ENCODE measurements at regions not wholly inside any gene's neighbourhood (a gene's known extent, or its start where the extent isn't known, plus 50 kb on each side); places are given as distances from the start of the nearest gene placed in this dataset.

GRCh38 chr4:187020676-187021075 is 297.0 kb upstream of the FAT1 start:
- Histone ChIP-seq H2AFZ (ENCODE audit: insufficient read depth, low read depth, low read length, poor library complexity, severe bottlenecking) (no peak overlapping the region), H3K27ac (ENCODE audit: low read depth in 1 of 2, low read length in 2 of 2) (no peak overlapping the region), H3K4me1 (ENCODE audit: control insufficient read depth in 1 of 2, insufficient read depth in 2 of 2, low read length in 2 of 2) (no peaks in the 10 kb centered on the region), H3K36me3 (replicated peaks in 1 of 2; ENCODE audit: control insufficient read depth in 1 of 2, insufficient read depth in 2 of 2, low read length in 2 of 2) (no peaks in the 10 kb centered on the region), H3K27me3 (ENCODE audit: control insufficient read depth in 2 of 2, insufficient read depth in 2 of 2, low read length in 2 of 2) (no peaks in the 10 kb centered on the region), H3K9ac (ENCODE audit: insufficient read depth, low read length, poor library complexity, severe bottlenecking) (no peak overlapping the region), H3K79me2 (ENCODE audit: insufficient read depth, low read length) (no peaks in the 10 kb centered on the region), H4K20me1 (ENCODE audit: insufficient read depth, low read length) (no peaks in the 10 kb centered on the region), H3K4me2 (replicated peaks; ENCODE audit: extremely low read depth, low read length, poor library complexity, severe bottlenecking) (no peak overlapping the region), H3K9me3 (replicated peaks in 1 of 2; ENCODE audit: control insufficient read depth in 1 of 2, insufficient read depth in 1 of 2, low read length in 2 of 2) (peaks cover 0 to 11% of the 10 kb centered on the region in 2 donors), H3K4me3 (replicated peaks in 1 of 3; ENCODE audit: low read depth in 2 of 3, low read length in 3 of 3) (no peak overlapping the region)
- no peak for TF ChIP-seq CTCF (IDR thresholded peaks at IDR 0.05)
- 100% methylated on average over 1 of the region's 2 CpGs for WGBS (ENCODE audit: insufficient coverage)
- Mint-ChIP-seq H3K9me3 (peaks cover 0 to 13% (median 3%) of the 10 kb centered on the region in 7 donors), H3K36me3 (no peaks in the 10 kb centered on the region), H3K27ac (no peak overlapping the region), H3K27me3 (ENCODE audit: low read depth in 3 of 3) (no peaks in the 10 kb centered on the region), H3K4me3 (no peak overlapping the region), H3K4me1 (no peaks in the 10 kb centered on the region)
- intact Hi-C loops (cut with micrococcal nuclease): no loop called here
- no peak for DNase-seq

- intact Hi-C loops (cut with micrococcal nuclease): no loop called here
- Mint-ChIP-seq H3K4me3 (no peak overlapping the region), H3K27me3 (ENCODE audit: low read depth in 3 of 3) (peaks cover 0 to 2% (median 0%) of the 10 kb centered on the region in 3 donors)
Measured at GRCh38 chr4:187021436-187022205, 298.0 kb upstream of the FAT1 start.

More at GRCh38 chr4:187021436-187022205, 298.0 kb upstream of the FAT1 start:
- no peak for DNase-seq
- H3K4me1 ChIP-seq (ENCODE audit: control insufficient read depth in 1 of 2, insufficient read depth in 2 of 2, low read length in 2 of 2): no peaks in the 10 kb centered on the region
- H3K27me3 ChIP-seq (ENCODE audit: control insufficient read depth in 2 of 2, insufficient read depth in 2 of 2, low read length in 2 of 2): no peaks in the 10 kb centered on the region
- Mint-ChIP-seq H3K9me3 (peaks cover 0 to 16% (median 5%) of the 10 kb centered on the region in 7 donors), H3K27ac (no peak overlapping the region), H3K36me3 (no peaks in the 10 kb centered on the region), H3K4me1 (no peaks in the 10 kb centered on the region)
- no peaks in the 10 kb centered on the region for H3K79me2 ChIP-seq (ENCODE audit: insufficient read depth, low read length)
- no peak overlapping the region for H2AFZ ChIP-seq (ENCODE audit: insufficient read depth, low read depth, low read length, poor library complexity, severe bottlenecking)
- peaks cover 0 to 15% of the 10 kb centered on the region in 2 donors for H3K9me3 ChIP-seq (replicated peaks in 1 of 2; ENCODE audit: control insufficient read depth in 1 of 2, insufficient read depth in 1 of 2, low read length in 2 of 2)
- no peak overlapping the region for H3K9ac ChIP-seq (ENCODE audit: insufficient read depth, low read length, poor library complexity, severe bottlenecking)
- H3K27ac ChIP-seq (ENCODE audit: low read depth in 1 of 2, low read length in 2 of 2): no peak overlapping the region
- H3K4me3 ChIP-seq (replicated peaks in 1 of 3; ENCODE audit: low read depth in 2 of 3, low read length in 3 of 3): no peak overlapping the region
- TF ChIP-seq CTCF (IDR thresholded peaks at IDR 0.05): no peak
- H4K20me1 ChIP-seq (ENCODE audit: insufficient read depth, low read length): no peaks in the 10 kb centered on the region
- H3K4me2 ChIP-seq (replicated peaks; ENCODE audit: extremely low read depth, low read length, poor library complexity, severe bottlenecking): no peak overlapping the region
- no peaks in the 10 kb centered on the region for H3K36me3 ChIP-seq (replicated peaks in 1 of 2; ENCODE audit: control insufficient read depth in 1 of 2, insufficient read depth in 2 of 2, low read length in 2 of 2)
- WGBS (ENCODE audit: insufficient coverage): no CpG with 5 or more reads among the region's 6 CpGs
